Spleen (tissue), 11 donors: ENCODE measurements at regions not wholly inside any gene's neighbourhood (a gene's known extent, or its start where the extent isn't known, plus 50 kb on each side); places are given as distances from the start of the nearest gene placed in this dataset.

Source experiments
- DNase-seq: peaks from one replicate; pipeline ENCODE4 v3.0.0-alpha.2; 2020
- H3K27ac ChIP-seq, 8 donors: fragments of 200-600 bp; sonication (generic) in 7 of 8; 1 replicate in 4 of 8; 2 replicates in 4 of 8; pipeline versions ENCODE4 v1.5.0 to v1.8.0; 2016 to 2021; ENCODE audit warnings: inconsistent platforms in 4 of 8, mild to moderate bottlenecking in 4 of 8, moderate library complexity in 1 of 8
- H3K27me3 ChIP-seq, 7 donors: fragments of 200-600 bp; sonication (generic) in 6 of 7; replicated peaks in 1 of 7; 1 replicate in 4 of 7; 2 replicates in 3 of 7; pipeline versions ENCODE4 v1.5.0 to v1.8.0; 2016 to 2021; ENCODE audit warnings: inconsistent platforms in 3 of 7, mild to moderate bottlenecking in 1 of 7
- H3K36me3 ChIP-seq, 6 donors: fragments of 200-600 bp; sonication (generic) in 5 of 6; 1 replicate in 4 of 6; 2 replicates in 2 of 6; pipeline versions ENCODE4 v1.5.0 to v1.8.0; 2016 to 2021; ENCODE audit warnings: inconsistent platforms in 2 of 6
- H3K4me1 ChIP-seq, 6 donors: fragments of 200-600 bp; sonication (generic) in 5 of 6; 1 replicate in 3 of 6; 2 replicates in 3 of 6; pipeline versions ENCODE4 v1.5.0 to v1.8.0; 2016 to 2021; ENCODE audit warnings: inconsistent platforms in 3 of 6
- H3K4me3 ChIP-seq, 8 donors: fragments of 200-600 bp; sonication (generic) in 7 of 8; 1 replicate in 4 of 8; 2 replicates in 4 of 8; pipeline versions ENCODE4 v1.5.0 to v1.8.0; 2016 to 2021; ENCODE audit warnings: inconsistent platforms in 4 of 8, mild to moderate bottlenecking in 4 of 8, moderate library complexity in 2 of 8
- H3K9me3 ChIP-seq, 8 donors: fragments of 200-600 bp; sonication (generic) in 7 of 8; 1 replicate in 4 of 8; 2 replicates in 4 of 8; pipeline versions ENCODE4 v1.5.0 to v1.8.0; 2016 to 2021; ENCODE audit warnings: inconsistent platforms in 4 of 8
- POLR2A ChIP-seq, 3 donors: fragments of 450-650 bp; IDR thresholded peaks; one replicate each; pipeline ENCODE4 v1.5.1; 2017; ENCODE audit warnings: antibody characterized with exemption in 3 of 3, mild to moderate bottlenecking in 1 of 3
- POLR2AphosphoS5 ChIP-seq, 3 donors: sonication (generic); formaldehyde crosslinking; IDR thresholded peaks; one replicate each; pipeline ENCODE4 v1.5.1; 2017; ENCODE audit warnings: antibody characterized with exemption in 3 of 3
- WGBS, 5 donors: extraction: QIAGEN DNeasy Blood & Tissue Kit in 3 of 5; methylation state at CpG; one replicate each; pipeline versions ENCODE4 v1.1.5 to v1.1.7; 2013 to 2018; 5-methylcytosine and 5-hydroxymethylcytosine counted together
- intact Hi-C: fragments of 100-400 bp; cut with DNase I; formaldehyde crosslinking; loops from one replicate; pipeline ENCODE4 v1.15.0; 2023; ENCODE audit warnings: low total_unique reads
- TF ChIP-seq, protein P1 (sequence below), 11 experiments: fragments of 200-600 bp in 7 of 11; fragments of 450-650 bp in 4 of 11; sonication (generic) in 4 of 11; IDR thresholded peaks in 8 of 11; conservative IDR thresholded peaks in 3 of 11; 1 replicate in 7 of 11; 2 replicates in 4 of 11; pipeline versions ENCODE4 v1.4.0 to v1.8.0; 2016 to 2021; ENCODE audit warnings: antibody characterized with exemption in 11 of 11, inconsistent platforms in 4 of 11, mild to moderate bottlenecking in 1 of 11
- donor health status: healthy with polysubstance abuse.
- donor health status: DM: no; HTN: no; CAD: no; lungs with moderate emphysema.
- donor health status: DM: no; HTN: no; CAD: no.
- donor health status: Bipolar disorder and iron deficiency.
- donor health status: healthy.
- donor health status: DM: no; HTN: no; CAD: no.
- donor health status: DM: yes; HTN: yes; CAD: no.

DNA sequence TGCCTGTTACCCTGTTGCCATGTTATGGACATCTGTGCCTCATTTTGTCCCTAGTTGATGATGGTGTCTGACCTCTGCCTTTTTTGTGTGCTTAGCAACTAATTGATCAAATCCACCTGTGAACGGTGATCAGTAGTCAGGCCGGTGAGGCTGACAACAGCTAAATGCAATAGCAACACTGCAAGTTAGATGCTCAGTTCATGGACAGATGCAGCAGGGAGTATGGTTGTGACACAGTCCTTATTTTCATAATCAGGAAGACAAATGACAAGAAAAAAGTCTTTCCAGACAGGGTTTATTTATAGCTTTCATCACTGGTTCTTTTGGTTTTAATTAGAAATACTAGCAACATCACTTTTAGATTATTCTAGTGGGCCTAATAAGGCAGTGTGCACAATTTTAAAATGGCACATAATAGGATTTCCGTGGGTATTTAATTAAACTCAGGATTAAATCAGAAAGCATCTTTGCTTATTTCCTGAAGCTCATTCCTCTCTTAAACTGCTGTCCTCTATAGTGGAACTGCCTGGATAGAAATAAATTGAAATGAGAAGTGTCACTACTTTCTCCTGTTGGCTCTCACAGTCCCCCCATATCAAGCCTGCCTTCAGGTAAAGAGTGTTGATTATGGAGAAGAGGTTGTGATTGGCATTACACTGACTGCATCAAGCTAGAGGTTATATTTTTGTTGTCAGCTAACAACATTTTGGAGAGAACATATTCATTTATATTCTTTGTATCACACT is 281.1 kb upstream of the NAV3 start:
- Histone ChIP-seq H3K9me3 (peaks cover 0 to 4% (median 1%) of the 10 kb centered on the region in 8 donors), H3K4me3 (no peak overlapping the region), H3K27me3 (no peaks in the 10 kb centered on the region), H3K36me3 (no peaks in the 10 kb centered on the region), H3K4me1 (no peaks in the 10 kb centered on the region), H3K27ac (no peak overlapping the region)
- TF ChIP-seq POLR2AphosphoS5 (IDR thresholded peaks at IDR 0.05) (no peak), POLR2A (IDR thresholded peaks at IDR 0.05) (no peak)
- TF ChIP-seq, protein P1, sequence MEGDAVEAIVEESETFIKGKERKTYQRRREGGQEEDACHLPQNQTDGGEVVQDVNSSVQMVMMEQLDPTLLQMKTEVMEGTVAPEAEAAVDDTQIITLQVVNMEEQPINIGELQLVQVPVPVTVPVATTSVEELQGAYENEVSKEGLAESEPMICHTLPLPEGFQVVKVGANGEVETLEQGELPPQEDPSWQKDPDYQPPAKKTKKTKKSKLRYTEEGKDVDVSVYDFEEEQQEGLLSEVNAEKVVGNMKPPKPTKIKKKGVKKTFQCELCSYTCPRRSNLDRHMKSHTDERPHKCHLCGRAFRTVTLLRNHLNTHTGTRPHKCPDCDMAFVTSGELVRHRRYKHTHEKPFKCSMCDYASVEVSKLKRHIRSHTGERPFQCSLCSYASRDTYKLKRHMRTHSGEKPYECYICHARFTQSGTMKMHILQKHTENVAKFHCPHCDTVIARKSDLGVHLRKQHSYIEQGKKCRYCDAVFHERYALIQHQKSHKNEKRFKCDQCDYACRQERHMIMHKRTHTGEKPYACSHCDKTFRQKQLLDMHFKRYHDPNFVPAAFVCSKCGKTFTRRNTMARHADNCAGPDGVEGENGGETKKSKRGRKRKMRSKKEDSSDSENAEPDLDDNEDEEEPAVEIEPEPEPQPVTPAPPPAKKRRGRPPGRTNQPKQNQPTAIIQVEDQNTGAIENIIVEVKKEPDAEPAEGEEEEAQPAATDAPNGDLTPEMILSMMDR (IDR thresholded peaks at IDR 0.05 in 8 of 11, conservative IDR thresholded peaks at IDR 0.05 in 3 of 11): no peak
- intact Hi-C loops: no loop called here
- DNase-seq: no peak
- WGBS, 5 donors: 60 to 90% (median 84%) methylated on average over 3 of the region's 3 CpGs

DNA sequence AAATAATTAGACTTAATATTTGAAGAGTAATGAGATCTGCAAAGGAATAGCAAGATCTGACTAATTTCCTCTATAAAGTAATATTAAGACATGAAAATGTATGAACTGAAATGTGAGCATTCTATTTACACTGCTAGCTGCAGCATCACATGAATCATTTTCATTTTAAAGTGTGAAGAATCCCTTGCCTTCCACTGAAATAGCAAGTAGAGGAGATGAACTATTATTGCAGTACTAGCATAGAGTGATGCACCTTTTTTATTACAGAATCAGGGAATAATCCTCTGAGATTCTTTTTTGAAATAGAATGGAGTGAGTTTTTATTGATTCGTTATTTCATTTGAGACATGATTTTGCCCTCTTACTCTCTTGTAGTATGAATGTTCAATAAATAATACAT is 281.9 kb upstream of the NAV3 start:
- H3K27ac ChIP-seq: no peak overlapping the region
- H3K4me3 ChIP-seq: no peak overlapping the region
- WGBS, 5 donors: 79 to 95% (median 85%) methylated on average over 1 of the region's 1 CpG
- no peaks in the 10 kb centered on the region for H3K36me3 ChIP-seq
- H3K27me3 ChIP-seq: no peaks in the 10 kb centered on the region
- intact Hi-C loops: no loop called here
- TF ChIP-seq, protein P1 (IDR thresholded peaks at IDR 0.05 in 8 of 11, conservative IDR thresholded peaks at IDR 0.05 in 3 of 11): no peak
- no peak for TF ChIP-seq POLR2AphosphoS5 (IDR thresholded peaks at IDR 0.05)
- no peak for TF ChIP-seq POLR2A (IDR thresholded peaks at IDR 0.05)
- peaks cover 0 to 9% (median 3%) of the 10 kb centered on the region in 8 donors for H3K9me3 ChIP-seq
- no peaks in the 10 kb centered on the region for H3K4me1 ChIP-seq
- no peak for DNase-seq

DNA sequence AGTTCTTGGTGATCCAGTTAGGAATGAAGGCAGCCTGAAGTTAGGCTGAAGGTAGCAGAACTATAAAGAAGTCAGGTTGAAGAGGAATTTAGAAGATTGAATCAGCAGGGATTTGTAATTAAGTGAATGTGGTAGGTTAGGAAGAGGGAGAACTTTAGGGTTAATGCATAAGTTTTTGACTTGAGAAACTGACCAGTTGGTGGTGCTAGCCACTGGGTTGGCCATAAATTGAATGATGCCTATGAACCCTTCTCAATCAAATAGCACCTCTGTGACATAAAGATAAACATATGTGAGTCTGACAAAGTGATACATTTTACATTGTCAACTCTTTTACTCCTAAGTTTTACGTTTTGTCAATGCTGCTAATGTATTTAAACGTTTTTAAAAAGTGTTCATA is 290.6 kb upstream of the NAV3 start:
- TF ChIP-seq, protein P1 (IDR thresholded peaks at IDR 0.05 in 8 of 11, conservative IDR thresholded peaks at IDR 0.05 in 3 of 11): no peak
- TF ChIP-seq POLR2A (IDR thresholded peaks at IDR 0.05): no peak
- TF ChIP-seq POLR2AphosphoS5 (IDR thresholded peaks at IDR 0.05): no peak
- no peak overlapping the region for H3K4me3 ChIP-seq
- intact Hi-C loops: no loop called here
- peaks cover 0 to 9% (median 3%) of the 10 kb centered on the region in 8 donors for H3K9me3 ChIP-seq
- WGBS, 5 donors: 48 to 67% (median 54%) methylated on average over 2 of the region's 2 CpGs
- H3K27ac ChIP-seq: no peak overlapping the region
- H3K4me1 ChIP-seq: peaks cover 0 to 9% (median 0%) of the 10 kb centered on the region in 6 donors
- no peaks in the 10 kb centered on the region for H3K27me3 ChIP-seq
- no peak for DNase-seq
- H3K36me3 ChIP-seq: no peaks in the 10 kb centered on the region

DNA sequence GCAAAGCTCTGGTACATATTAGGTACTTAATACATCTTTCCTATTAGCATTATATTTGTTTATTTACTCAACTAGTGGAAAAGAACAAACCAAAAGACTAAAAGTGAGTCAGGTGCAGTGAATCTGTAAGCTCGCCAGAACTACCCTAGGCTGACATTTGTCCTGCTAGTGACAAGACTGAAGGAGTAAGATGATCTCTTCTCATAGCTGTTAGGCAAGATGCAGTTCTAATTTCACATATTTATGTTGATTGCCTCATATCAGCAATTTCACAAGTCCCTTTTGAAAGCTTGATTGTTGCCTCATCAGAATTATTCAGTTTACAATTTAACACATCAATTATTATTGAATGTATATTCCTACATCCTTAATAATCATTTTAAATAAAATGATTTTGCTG is 293.0 kb upstream of the NAV3 start:
- intact Hi-C loops: no loop called here

More for the DNA sequence above, 293.0 kb upstream of the NAV3 start:
- WGBS, 5 donors: 63 to 90% (median 76%) methylated on average over 1 of the region's 1 CpG
- TF ChIP-seq POLR2A (IDR thresholded peaks at IDR 0.05): no peak
- no peak for TF ChIP-seq POLR2AphosphoS5 (IDR thresholded peaks at IDR 0.05)
- TF ChIP-seq, protein P1 (IDR thresholded peaks at IDR 0.05 in 8 of 11, conservative IDR thresholded peaks at IDR 0.05 in 3 of 11): no peak
- no peaks in the 10 kb centered on the region for H3K9me3 ChIP-seq
- no peak overlapping the region for H3K27ac ChIP-seq
- H3K27me3 ChIP-seq: no peaks in the 10 kb centered on the region
- H3K36me3 ChIP-seq: no peaks in the 10 kb centered on the region
- H3K4me3 ChIP-seq: no peak overlapping the region
- DNase-seq: no peak
- peaks cover 0 to 9% (median 0%) of the 10 kb centered on the region in 6 donors for H3K4me1 ChIP-seq
